Fibroblast of the aortic adventitia (primary cell): ENCODE measurements at regions not wholly inside any gene's neighbourhood (a gene's known extent, or its start where the extent isn't known, plus 50 kb on each side); places are given as distances from the start of the nearest gene placed in this dataset.
"Not testable (repeated sequence)": the region's sequence is repeated elsewhere in the genome, so short reads cannot be mapped to it uniquely, and the experiment has no call there.

ENCODE experiments used
- DNase-seq: peaks from one replicate; pipeline ENCODE4 v3.0.0-alpha.2; 2010; ENCODE audit warnings: low read depth
- H3K4me3 ChIP-seq: 2 replicates; pipeline ENCODE4 v1.5.1; 2011; ENCODE audit warnings: low read depth, mild to moderate bottlenecking, control low read depth, low read length, moderate library complexity
- TF ChIP-seq, protein P1 (sequence below): IDR thresholded peaks from 2 replicates; pipeline ENCODE4 v1.5.1; 2011; ENCODE audit warnings: mild to moderate bottlenecking, low read length, control low read depth, inconsistent platforms; ENCODE audit not compliant: insufficient read depth

DNA sequence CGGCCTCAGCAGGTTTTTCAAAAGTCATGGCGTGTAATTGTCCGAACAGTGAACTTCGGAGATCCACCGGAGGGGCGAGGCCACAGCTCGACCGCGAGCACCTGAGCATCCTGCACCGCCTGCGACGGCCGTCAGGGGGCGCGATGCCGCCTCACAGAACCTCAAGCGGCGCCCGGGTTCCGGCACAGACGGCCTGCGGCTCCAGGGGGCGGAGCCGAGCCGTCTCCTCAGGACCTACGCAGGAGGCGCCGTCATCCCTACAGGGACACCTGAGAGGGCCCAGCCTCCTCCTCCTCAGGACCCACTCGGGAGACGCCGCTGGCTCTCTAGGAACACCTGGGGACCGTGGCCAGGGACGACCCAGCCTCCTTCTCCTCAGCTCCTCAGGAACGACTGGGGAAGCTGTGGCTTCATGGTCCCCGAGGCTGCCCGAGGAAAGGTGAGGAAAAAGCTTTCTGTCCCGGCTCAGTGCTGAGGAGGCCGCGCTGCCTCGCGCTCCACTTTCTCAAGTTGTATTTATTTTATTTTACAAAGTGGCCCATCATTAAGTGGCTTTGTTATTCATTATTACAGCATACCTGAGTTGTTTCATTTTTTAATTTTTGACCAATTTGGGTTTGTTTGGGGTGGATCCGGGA is 197.3 kb downstream of the LMLN start:
- not testable (repeated sequence) for H3K4me3 ChIP-seq, DNase-seq

DNA sequence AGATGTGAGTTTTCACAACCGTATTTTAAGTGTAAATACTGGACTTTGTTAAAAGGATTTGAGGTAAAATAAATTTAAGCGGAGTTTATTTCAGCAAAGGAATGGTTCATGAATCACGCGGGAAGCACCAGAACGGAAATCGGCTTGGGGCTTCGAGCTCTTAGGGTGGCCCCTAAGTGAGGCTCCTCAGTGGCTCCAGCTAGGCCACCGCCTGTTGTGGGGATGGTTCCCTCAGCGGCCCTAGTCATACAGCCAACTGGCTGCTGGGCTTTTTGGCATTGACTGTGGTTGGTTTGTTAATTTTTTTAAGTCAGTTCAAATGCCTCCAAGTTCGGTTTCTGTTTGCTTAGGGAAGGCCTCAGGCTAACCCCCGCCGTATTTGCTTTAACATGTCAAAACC is 198.0 kb downstream of the LMLN start:
- H3K4me3 ChIP-seq, DNase-seq: not testable (repeated sequence)

DNA sequence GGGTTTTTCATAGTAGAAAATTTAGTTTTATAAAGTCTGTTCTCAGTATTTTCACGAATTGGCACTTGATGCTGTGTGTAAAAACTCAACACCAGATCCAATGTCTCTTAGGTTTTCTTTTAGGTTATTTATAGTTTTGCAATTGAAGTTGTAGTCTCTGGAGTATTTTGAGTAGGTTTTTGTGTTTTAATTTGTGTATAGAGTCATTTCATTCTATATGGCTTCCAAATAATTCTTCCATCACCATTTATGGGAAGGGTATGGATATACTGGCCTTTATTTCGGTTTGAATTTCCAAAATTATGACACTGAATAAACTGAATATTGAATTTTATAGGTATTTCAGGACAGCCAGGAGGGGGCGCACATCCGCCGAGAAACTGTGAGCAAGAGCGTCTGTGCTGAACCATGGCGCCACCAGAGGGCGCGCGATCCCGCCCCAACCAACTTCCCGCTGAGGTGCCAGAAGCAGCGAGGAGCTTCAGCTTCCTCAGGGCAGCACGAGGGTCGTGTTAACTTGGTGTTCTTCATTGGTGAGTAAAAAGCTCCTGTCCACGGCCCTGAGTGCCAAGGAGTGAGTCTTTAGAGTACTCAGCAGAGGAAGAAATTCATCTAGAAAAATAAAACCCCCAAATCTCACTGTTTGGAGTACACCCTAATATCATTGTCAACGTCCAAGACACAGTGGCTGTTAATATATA is 207.5 kb downstream of the LMLN start:
- TF ChIP-seq, protein P1, sequence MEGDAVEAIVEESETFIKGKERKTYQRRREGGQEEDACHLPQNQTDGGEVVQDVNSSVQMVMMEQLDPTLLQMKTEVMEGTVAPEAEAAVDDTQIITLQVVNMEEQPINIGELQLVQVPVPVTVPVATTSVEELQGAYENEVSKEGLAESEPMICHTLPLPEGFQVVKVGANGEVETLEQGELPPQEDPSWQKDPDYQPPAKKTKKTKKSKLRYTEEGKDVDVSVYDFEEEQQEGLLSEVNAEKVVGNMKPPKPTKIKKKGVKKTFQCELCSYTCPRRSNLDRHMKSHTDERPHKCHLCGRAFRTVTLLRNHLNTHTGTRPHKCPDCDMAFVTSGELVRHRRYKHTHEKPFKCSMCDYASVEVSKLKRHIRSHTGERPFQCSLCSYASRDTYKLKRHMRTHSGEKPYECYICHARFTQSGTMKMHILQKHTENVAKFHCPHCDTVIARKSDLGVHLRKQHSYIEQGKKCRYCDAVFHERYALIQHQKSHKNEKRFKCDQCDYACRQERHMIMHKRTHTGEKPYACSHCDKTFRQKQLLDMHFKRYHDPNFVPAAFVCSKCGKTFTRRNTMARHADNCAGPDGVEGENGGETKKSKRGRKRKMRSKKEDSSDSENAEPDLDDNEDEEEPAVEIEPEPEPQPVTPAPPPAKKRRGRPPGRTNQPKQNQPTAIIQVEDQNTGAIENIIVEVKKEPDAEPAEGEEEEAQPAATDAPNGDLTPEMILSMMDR, result peak; percentile 47
- H3K4me3 ChIP-seq, result not testable (repeated sequence)
- peak; percentile 56 for DNase-seq

DNA sequence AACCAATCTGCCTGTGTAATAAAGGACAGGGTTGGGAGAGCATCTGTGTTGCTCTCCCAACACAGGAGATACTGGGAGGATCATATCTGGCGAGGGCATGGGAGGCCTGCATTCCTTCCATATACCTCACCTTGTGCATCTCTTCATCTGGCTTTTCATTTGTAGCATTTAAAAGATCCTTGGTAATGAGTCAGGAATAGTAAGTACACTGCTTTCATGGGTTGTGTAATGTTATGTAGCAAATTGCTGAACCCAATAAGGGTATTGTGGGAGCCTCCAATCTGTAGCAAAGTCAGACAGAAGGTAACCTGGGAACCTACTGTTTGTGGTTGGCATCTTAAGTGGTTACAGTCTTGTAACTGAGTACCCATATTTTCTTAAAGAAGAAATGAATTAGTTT is 210.8 kb downstream of the LMLN start:
- not testable (repeated sequence) for H3K4me3 ChIP-seq, DNase-seq

DNA sequence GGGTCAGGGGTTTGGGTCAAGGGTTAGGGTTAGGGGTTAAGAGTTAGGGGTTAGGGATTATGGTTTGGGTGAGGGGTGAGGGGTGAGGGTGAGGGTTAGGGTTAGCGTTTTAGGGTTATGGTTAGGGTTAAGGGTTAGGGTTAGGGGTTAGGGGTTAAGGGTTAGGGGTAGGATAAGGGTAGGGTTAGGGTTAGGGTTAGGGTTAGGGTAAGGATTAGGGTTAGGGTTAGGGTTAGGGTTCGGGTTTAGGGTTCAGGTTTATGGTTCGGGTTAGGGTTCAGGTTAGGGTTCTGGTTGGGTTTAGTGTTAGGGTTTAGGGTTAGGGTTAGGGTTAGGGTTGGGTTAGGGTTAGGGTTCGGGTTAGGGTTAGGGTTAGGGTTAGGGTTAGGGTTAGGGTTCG is 213.1 kb downstream of the LMLN start:
- H3K4me3 ChIP-seq, DNase-seq: not testable (repeated sequence)

DNA sequence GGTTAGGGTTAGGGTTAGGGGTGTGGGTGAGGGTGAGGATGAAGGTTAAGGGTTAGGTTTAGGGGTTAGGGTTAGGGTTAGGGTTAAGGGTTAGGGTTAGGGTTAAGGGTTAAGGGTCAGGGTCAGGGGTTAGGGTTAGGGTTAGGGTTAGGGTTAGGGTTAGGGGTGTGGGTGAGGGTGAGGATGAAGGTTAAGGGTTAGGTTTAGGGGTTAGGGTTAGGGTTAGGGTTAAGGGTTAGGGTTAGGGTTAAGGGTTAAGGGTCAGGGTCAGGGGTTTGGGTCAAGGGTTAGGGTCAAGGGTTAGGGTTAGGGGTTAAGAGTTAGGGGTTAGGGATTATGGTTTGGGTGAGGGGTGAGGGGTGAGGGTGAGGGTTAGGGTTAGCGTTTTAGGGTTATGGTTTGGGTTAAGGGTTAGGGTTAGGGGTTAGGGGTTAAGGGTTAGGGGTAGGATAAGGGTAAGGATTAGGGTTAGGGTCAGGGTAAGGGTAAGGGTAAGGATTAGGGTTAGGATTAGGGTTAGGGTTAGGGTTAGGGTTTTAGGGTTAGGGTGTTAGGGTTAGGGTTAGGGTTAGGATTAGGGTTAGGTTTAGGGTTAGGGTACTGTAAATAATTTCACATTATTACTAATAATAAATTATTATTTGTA is 214.0 kb downstream of the LMLN start:
- H3K4me3 ChIP-seq, DNase-seq: not testable (repeated sequence)
